Fibroblast of skin of abdomen (primary cell): ENCODE measurements at regions not wholly inside any gene's neighbourhood (a gene's known extent, or its start where the extent isn't known, plus 50 kb on each side); places are given as distances from the start of the nearest gene placed in this dataset.

Experiments used
- DNase-seq: peaks from one replicate; pipeline ENCODE4 v3.0.0-alpha.2; 2013

DNA sequence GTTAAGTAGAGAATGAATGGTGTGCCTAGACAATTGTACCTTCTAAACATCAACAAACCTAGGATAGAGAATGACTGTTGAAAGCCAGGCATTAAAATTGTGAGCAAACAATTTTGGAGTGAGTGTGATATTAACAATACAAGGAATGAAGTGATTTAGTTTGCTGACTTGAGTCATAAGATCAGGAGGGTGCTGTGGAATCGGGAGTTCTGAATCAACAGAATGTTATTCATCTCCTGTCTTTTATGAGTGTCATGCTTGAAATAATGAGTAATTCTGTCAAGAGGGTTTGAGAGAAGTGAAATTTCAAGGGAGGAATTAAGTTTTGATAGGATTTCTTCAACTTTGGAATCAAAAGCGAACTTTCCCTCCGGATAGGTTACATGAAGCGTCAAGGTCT lies 214.4 kb upstream of the DSEL start:
- peak; percentile 77 for DNase-seq

DNA sequence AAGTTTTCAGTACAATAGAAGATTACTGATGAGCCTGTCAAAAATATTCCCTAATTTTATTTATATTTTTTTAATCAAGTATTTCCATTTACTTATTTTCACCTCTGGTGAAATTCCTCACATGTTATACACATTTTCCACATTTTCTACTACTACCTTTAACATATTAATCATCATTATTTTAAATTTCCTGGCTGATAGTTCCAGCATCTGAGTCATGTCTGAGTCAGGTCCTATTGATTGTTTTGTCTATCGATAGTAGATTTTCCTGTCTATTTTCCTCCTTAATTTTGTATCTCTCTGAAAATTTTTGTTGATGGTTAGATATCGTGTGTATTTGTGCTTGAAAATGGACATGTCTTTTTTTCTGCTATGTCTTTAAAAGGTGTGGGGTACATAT lies 211.8 kb upstream of the DSEL start:
- DNase-seq = no peak

DNA sequence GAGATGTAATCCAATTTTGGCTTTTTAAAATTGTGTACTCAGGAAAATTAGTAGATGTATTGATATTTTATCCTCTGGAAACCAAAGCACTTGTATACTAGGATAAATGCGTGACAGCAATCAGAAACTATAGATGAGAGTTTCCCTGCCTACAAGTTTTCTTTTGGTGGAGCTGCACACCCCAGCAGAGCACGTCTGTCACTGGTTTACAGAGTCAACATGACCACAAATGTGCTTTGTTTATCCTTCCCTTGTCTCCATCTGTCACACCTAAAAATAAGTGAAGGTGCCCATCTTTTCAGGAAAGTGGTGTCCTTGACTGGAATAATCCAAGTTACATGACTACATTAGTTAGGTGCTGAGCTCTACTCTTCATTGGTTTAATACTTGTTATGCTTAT lies 210.4 kb upstream of the DSEL start:
- DNase-seq = no peak

DNA sequence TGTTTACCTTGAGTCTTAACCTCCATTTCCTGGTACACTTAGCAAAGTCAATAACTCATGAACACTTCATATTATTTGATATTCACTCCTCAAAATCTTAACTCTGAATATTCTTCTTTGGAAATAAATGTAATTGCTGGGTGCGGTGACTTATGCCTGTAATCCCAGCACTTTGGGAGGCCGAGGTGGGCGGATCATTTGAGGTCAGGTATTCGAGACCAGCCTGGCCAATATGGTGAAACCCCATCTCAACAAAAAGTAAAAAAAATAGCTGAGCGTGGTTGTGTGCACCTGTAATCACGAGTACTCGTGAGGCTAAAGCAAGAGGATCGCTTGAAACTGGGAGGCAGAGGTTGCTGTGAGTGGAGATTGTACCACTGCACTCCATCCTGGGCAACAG lies 201.3 kb upstream of the DSEL start:
- DNase-seq = no peak

DNA sequence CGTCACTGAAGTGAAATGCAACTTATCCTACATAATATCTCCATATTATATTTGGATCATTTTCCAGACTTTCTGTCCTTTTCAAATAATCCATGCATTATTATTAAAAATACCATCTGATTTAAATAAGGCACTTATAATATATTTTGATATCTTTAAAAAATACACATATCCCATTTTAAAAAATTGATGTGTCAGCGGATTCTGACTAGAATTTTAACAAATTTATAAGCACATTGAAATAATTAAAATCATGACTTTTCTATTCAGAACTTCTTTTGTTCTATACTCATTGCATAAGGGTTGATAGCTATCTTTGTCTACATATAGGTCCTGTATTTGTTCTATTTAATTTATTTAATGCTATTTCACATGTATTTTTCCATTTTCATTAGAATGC lies 199.0 kb upstream of the DSEL start:
- no peak for DNase-seq

DNA sequence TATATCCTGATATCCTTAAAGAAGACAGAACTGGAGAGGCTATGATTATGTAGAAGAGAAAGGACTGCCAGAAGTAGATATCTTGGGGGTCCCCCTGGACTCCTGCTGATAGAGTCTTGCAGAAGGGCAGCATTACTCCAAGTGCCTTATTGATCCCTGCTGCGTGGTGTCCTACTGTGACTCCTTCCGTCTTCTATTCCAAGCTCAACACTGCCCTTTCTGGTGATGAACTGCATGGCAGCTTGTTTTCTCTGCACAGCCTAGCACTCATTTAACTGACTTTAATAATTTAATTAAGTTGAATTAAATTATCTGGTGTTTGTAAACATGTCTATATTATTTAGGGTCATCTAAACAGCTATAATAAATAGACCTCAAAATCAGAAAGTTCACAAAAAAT lies 194.1 kb upstream of the DSEL start:
- DNase-seq = no peak

DNA sequence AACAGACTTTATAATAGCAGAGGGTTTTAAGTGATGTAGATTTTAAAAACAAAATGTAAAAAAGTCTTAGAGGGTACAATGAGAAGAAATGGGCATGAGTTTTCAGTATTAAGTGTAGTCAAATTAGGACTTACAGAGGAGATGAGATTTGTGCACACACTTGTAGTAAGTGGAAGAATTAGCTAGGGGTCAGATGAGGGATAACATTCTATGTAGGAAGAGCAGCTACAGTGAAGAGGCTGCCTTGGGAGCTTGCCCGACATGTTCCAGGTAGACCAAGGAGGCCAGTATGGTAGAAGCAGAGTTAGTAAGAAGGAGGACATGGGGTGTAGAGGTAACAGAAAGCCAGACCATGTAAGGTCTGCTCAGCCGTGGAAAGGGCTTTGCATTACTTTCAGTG lies 189.2 kb upstream of the DSEL start:
- peak; percentile 7 for DNase-seq

DNA sequence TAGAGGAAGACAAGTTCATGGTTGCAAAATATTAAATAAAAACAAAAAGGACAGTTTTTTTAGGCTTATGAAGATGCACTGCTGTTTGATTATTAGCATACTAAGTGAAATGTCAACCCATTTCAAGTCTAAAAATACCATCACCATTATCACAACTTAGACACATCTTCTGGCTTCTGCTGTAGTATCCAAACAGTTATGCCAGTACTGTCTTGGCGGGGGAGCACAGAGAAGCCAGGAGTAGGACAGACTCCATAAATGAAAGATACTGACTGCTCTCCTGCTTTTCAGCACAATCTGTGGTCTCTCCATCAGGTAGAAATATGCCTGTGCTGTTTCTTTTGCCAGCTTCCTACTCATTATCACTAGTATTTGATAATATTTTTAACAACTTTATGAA lies 179.2 kb upstream of the DSEL start:
- no peak for DNase-seq

DNA sequence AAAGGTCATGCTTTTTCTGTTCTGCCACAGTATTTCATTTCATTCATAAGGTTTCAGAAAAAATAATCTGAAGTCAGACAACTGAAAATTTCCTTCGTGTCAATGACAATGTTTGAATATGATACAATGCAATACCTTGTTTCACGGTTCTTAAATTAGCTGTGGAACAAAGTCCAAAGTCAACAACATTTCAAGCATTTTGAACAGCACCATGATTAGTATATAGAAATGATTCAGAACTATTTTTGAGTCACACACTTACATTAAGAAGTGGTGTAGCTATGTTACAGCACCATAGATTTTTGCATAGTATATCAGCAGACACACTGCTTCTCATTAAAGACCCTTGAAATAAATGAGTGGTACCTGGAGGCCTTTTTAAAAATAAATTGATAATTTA lies 178.3 kb upstream of the DSEL start:
- peak; percentile 9 for DNase-seq

DNA sequence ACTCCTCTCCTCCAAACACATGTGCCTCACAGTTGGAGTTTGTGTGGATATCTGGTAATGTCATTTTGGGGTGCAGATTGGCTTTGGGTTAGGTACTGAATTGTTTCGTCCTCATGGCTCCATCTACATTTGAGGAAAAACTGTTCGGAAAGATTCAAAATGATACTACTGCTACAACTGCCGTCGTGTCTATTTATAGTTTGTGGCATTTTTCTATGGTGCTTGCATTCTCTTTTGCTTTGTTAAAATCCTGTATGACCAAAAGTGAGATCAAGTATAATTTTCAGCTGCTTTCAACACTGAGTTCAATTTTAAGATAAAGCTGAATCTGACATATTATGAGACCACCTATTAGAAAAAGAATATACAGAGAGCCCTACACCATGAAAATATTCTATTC lies 176.3 kb upstream of the DSEL start:
- DNase-seq = no peak

DNA sequence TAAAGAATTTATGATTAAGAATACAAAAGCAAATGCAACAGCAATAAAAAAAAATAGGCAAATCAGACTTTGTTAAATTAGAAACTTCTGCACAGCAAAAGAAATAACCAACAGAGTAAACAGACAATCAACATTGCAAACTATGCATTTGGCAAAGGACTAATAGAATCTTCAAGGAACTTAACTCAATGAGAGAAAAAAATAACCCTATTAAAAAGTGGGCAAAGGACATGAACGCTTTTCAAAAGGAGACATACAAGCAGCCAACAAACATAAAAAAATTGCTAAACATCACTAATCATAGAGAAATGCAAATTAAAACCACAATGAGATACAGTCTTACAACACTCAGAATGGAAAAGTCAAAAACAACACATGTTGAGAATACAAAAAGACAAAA lies 166.0 kb upstream of the DSEL start:
- DNase-seq = no peak

DNA sequence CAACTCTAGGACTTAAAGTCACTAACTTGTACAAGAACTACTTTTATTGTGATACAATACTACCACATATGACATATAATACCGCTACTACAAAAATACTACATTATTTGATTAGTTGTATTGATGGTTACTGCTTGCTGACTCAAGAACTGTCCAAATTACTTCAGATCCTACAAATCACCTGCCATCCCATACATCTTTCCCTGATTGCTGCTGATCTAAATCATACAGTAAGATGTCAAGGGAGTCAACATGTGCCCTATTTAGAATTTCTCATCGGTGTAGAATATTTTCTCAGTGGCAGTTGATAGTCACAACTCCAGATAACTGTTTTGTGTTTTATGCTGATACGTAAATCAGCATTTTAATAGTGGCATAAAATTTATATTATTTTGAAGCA lies 161.0 kb upstream of the DSEL start:
- no peak for DNase-seq

DNA sequence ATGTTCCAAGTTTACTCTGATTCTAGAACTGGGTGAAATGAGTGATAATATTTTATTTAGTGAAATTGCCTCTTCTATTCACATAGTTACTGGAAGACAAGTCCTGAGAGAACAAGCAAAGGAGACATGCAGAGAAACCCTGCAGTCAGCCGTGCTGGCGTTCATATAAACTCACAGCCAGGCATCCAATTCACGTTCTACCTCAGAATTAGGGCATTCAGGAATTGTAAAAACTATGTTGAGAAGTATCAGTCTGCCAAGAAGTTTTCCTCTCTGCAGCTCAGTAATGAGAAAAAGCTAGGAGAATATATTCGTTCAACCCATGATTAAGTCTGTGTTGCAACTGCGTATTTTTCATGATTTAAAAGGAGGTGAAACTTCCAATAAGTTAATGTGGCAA lies 156.2 kb upstream of the DSEL start:
- DNase-seq = no peak

DNA sequence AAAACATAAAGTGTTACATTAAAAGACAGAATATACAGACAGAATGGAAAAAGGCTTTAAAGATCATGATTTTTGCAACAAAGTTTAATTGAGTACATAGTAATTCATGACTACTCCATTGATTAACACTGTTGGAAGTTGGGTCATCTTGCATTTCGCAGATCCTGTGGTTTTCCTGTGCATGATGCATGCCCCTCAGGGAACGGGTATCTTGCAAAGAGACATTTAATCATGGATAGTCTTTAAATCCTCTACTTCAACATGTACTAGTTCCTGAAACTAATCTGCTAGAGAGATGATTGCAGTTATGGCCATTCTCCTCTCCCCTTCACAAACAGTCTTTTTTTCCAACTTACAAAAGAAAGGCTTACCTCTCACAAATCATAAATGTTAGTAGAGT lies 155.6 kb upstream of the DSEL start:
- DNase-seq = peak; percentile 68

DNA sequence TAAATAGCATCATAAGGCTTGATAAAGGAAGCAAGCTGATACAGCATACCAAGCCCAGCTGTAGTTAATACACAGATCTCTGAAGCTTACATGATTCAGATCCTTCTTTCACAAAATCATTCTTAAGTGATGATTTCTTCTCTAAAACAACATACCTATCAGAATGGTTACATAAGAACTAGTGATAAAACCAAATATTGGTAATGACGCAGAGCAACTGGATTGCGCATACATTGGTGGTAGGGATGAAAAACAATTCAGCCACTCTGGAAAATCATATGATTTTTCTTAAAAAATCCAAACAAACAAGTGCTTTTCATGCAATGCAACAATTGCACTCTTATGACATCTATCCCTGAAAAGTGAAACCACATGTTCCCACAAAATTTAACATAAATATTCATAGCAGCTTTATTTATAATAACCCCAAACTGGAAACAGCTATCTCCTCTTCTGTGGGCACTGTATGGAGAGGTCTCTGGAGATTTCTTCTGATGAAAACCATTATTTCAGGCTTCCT lies 153.6 kb upstream of the DSEL start:
- peak; percentile 91 for DNase-seq

DNA sequence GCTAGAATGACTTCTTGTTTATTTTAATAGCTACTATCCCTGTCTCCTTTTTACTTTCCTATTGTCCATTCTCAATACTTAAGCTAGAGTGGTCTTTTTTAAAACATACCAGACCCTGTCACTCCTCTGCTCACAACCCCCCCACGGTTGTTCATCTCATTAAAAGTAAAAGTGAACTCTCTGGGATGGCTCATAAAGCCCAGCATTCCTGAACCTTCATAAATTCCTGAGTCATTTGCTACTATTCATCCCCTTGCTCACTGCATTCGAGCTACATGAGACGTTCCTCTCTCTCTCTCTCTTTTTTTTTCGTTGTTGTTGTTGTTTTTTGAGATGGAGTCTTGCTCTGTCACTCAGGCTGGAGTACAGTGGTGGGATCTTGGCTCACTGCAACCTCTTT lies 148.7 kb upstream of the DSEL start:
- peak; percentile 62 for DNase-seq

DNA sequence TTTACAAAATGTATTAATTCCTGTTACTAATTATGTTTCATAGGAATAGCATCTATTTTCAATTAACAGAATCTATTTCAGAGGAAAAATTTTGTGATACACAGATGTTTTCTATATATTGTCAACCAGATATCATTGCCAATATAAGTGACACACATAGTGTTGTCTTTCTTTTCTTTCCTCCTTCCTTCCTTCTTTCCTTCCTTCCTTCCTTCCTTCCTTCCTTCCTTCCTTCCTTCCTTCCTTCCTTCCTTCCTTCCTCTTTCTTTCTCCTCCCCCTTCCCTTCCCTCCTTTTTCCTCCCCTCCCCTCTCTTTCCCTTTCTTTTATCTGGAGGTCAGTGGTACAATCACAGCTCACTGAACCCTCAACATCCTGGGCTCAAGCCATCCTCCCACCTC lies 146.5 kb upstream of the DSEL start:
- no peak for DNase-seq

DNA sequence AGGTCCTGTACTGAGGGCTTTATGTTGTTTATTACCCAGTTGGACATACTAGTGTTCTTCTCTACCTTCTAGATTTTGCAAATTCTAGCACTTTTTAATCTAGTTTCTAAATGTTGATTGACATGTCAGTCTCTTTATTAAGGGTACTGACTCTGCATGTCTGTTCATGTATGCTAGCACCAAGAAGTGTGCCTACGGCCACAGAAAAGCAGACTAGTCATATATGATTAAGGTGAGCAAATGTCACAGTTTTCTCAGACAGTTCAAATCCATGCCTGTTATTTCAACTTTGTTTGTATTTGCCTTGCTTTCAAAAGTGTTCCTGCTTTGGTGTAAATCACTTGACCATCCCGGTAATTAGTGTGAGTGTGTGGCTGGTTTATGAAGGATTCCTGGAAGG lies 145.0 kb upstream of the DSEL start:
- no peak for DNase-seq

DNA sequence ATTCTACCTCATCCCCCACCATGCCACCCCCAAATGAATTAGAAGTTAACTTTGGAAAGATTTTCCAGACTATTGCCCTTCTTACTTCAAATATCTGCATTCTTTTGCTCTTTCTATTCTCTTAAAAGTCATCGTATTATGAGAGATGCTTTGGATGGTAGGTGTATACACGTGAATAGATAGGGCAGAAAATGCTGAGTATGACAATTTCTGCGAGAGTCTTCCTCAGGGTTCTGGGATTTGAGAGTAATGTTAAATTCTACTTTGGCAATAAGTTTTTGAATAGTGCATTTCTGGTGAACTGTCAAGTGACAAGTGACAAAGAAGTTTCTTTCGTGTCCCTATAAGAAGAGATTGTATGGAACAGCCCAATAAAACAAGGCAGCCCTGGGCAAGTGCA lies 137.6 kb upstream of the DSEL start:
- no peak for DNase-seq

DNA sequence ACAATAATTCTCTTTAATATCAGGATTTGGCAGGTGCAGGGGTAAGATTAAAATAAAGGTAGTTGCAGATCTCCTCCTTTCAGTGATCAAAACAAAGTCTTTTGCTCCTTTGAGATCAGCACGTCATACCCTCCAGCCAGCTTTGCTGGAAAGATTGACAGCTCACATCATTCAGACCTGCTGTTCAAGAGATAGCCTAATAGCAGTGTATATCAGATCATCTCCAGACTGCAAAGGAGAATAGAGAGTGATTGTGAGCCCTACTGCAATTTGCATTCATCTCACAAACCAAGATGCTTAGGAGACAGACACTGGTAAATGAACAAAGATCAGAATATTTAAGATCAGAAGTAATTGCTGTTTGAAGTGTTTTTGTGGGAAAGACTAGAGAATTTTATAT lies 135.8 kb upstream of the DSEL start:
- no peak for DNase-seq

DNA sequence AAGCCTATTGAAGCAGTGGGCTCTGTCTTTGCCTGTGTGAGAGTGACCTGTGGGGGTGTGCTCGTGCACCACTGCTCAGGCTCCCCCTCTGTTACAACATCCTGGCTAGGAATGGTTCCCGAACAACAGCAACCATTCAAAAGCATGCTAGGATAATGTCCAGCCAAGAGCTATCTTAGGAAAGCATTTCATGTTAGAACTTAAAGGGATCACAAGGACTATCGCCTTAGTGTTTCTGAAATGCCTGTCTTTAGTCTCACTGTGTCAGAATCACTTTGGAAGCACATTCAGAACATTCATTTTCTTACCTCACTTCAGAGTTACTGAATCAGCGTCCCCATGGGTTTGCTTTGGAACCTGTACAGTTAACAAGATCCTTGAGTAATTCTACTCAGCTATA lies 134.9 kb upstream of the DSEL start:
- DNase-seq = peak; percentile 17

DNA sequence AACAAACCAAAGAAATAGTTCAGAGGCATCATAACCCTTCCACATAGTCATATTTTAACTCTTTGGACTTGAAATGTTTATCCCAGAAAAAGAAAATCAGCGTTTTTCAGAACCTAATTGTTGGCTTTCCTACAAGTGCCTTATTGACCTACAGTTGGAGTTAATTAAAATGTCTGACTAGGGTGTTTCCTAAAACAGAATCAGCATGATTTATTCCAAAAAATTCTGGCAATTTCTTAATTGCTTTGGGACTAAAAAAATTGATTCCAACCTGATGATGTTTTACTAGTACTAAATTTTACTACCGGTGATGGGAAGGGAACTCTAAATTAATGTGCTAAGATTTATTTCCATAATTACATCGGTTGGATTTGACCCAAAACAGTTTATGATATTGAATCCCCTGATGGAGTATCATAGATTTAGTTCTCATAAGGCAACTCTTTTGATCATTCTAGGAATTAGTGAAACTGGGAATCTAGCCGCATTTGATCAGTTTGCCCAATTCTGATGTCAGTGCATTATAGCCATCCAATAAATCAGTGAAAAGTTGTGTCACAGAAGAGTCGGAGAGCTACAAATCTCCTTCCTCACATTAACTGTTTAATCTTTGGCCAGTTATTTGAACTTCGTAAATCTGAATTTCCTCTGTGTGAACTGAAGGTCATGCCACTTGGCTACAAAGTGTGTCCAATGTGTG lies 134.3 kb upstream of the DSEL start:
- peak; percentile 18 for DNase-seq

DNA sequence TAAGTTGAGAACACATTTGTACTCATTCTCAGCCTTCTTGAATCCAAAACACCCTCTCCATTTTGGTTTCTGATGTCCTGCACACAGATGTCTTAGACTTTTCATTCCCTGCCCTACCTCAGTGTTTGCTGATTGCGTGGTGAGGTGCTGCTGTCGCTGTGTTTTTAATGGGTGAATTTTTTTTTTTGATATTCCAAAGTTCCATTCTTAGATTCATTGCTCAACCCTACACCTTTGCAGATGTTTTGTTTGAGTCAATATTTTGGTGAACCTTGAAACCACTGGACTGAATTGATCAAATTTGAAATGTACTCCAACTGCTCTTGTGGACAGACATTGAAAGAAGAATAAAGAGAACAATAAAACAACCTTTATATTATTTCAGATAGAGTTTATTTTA lies 130.4 kb upstream of the DSEL start:
- no peak for DNase-seq

DNA sequence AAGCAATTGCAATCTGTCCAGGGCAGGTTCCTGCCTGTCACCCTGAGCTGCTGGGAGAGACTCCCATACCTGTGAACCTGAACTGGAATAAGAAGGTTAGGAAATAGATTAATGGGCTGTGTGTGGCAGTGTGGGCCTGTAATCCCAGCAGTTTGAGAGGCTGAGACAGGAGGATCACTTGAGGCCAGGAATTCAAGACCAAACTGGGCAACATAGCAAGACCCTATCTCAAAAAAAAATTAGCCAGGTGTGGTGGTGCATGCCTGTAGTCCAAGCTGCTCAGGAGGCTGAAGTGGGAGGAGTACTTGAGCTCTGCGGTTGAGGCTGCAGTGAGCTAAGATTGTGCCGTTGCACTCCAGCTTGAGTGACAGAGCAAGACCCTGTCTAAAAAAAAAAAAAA lies 127.7 kb upstream of the DSEL start:
- DNase-seq = no peak

DNA sequence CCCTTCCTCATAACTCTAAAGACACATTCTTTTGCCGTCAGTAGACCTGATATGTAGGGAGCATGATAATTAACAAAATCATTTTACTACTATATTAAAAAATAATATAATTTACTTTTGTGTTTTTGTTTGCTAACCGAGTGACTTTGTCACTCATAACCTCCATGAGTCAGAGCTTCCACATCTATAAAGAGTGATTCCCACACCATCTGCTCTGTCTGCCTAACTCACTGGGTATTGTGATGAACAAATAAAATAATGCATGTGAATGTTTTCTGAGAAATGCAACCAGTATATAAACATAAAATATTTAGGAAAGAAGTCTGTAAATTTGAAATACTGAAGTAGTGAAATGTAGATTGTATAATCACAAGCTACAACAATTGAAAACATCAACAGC lies 123.4 kb upstream of the DSEL start:
- DNase-seq = no peak
